ENCODE measurements at regions not wholly inside any gene's neighbourhood (a gene's known extent, or its start where the extent isn't known, plus 50 kb on each side); places are given as distances from the start of the nearest gene placed in this dataset.

DNA sequence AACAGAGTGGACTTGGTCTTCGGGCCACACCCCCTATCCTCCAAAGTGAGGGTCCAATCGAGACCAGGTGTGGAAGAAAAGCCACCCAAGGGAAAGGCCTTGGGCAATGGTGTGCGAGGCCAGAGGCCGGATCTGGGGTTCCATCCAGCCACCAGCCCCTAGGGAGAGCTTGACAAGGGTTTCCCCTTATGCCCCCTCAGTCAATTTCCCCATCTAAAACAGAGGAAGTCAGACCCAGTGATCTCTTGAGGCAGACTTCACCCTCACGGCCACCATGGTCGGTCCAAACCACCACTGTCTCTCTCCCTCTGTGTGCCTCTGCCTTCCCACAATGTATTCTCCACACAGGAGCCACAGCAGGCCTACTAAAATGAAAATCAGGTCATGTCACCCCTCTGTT, 82.9 kb downstream of the C5orf15 start:
- Mint-ChIP-seq H3K4me3 (no peak overlapping the region), H3K27ac (no peak overlapping the region), H3K9me3 (no peaks in the 10 kb centered on the region), H3K36me3 (ENCODE audit: insufficient read depth in 1 of 3, low read depth in 3 of 3) (no peaks in the 10 kb centered on the region), H3K27me3 (ENCODE audit: low read depth) (peaks cover 2% of the 10 kb centered on the region; the same call in 1 of the 2 replicates), H3K4me1 (peaks cover 3 to 4% of the 10 kb centered on the region in 2 experiments; a peak in 2 of 4 replicates)
- H3K4me1 ChIP-seq (ENCODE audit: insufficient read depth, low read length), result no peaks in the 10 kb centered on the region
- H3K56ac ChIP-seq (ENCODE audit: insufficient read length, low read depth, low read length), result no peak overlapping the region
- H3K23ac ChIP-seq (ENCODE audit: insufficient read length, low read depth, low read length), result no peak overlapping the region
- H3K23me2 ChIP-seq (ENCODE audit: insufficient read length, low read depth, low read length, poor library complexity, severe bottlenecking), result no peaks in the 10 kb centered on the region
- H4K20me1 ChIP-seq (ENCODE audit: control insufficient read depth, insufficient read depth, insufficient read length), result no peaks in the 10 kb centered on the region
- H2BK12ac ChIP-seq (ENCODE audit: insufficient read length, low read depth, low read length), result no peak overlapping the region
- TF ChIP-seq, protein P1, sequence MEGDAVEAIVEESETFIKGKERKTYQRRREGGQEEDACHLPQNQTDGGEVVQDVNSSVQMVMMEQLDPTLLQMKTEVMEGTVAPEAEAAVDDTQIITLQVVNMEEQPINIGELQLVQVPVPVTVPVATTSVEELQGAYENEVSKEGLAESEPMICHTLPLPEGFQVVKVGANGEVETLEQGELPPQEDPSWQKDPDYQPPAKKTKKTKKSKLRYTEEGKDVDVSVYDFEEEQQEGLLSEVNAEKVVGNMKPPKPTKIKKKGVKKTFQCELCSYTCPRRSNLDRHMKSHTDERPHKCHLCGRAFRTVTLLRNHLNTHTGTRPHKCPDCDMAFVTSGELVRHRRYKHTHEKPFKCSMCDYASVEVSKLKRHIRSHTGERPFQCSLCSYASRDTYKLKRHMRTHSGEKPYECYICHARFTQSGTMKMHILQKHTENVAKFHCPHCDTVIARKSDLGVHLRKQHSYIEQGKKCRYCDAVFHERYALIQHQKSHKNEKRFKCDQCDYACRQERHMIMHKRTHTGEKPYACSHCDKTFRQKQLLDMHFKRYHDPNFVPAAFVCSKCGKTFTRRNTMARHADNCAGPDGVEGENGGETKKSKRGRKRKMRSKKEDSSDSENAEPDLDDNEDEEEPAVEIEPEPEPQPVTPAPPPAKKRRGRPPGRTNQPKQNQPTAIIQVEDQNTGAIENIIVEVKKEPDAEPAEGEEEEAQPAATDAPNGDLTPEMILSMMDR (conservative IDR thresholded peaks at IDR 0.05), result no peak
- no peak overlapping the region for H4K8ac ChIP-seq (replicated peaks; ENCODE audit: insufficient read length, low read depth, low read length)
- no peak overlapping the region for H3T11ph ChIP-seq (ENCODE audit: low read length)
- no peak overlapping the region for H2AK5ac ChIP-seq (ENCODE audit: insufficient read length, low read length)
- DNase-seq, result no peak
- H3K9me3 ChIP-seq (ENCODE audit: control insufficient read depth, low read depth, low read length), result no peaks in the 10 kb centered on the region
- no peak overlapping the region for H4K91ac ChIP-seq (ENCODE audit: insufficient read length, low read depth, low read length)
- no peak overlapping the region for H3K27ac ChIP-seq (ENCODE audit: insufficient read length, low read depth, low read length)
- H3K79me2 ChIP-seq (ENCODE audit: insufficient read depth, low read length), result no peaks in the 10 kb centered on the region
- no peak overlapping the region for H2BK15ac ChIP-seq (ENCODE audit: low read depth, low read length)
- no peak overlapping the region for H2BK120ac ChIP-seq (ENCODE audit: low read depth, low read length, poor library complexity, severe bottlenecking)
- H3K27me3 ChIP-seq (ENCODE audit: insufficient read depth, low read length), result no peaks in the 10 kb centered on the region
- no peak overlapping the region for H3K4ac ChIP-seq (ENCODE audit: low read depth, low read length)
- no peak overlapping the region for H3K14ac ChIP-seq (ENCODE audit: insufficient read depth, low read length)
- H3K79me1 ChIP-seq (ENCODE audit: insufficient read depth, low read depth, low read length, poor library complexity, severe bottlenecking), result no peaks in the 10 kb centered on the region
- no CpG with 5 or more reads among the region's 6 CpGs for WGBS (ENCODE audit: extremely low coverage, insufficient read length, low lambda C conversion rate)
- no peak overlapping the region for H2BK20ac ChIP-seq (ENCODE audit: low read depth, low read length, poor library complexity, severe bottlenecking)
- no peak overlapping the region for H3K9ac ChIP-seq (ENCODE audit: extremely low read depth, insufficient read length, low read length)
- H2AFZ ChIP-seq (ENCODE audit: low read length), result no peak overlapping the region
- H3K18ac ChIP-seq (ENCODE audit: insufficient read length, low read depth, low read length), result no peak overlapping the region
- H2BK5ac ChIP-seq (ENCODE audit: insufficient read length, low read length), result no peak overlapping the region
- no peak overlapping the region for H3K4me2 ChIP-seq (ENCODE audit: insufficient read depth, insufficient read length, low read length)
- H4K5ac ChIP-seq (ENCODE audit: insufficient read length, low read depth, low read length), result no peak overlapping the region
